ENCODE measurements at regions not wholly inside any gene's neighbourhood (a gene's known extent, or its start where the extent isn't known, plus 50 kb on each side); places are given as distances from the start of the nearest gene placed in this dataset.
"Not testable (repeated sequence)": the region's sequence is repeated elsewhere in the genome, so short reads cannot be mapped to it uniquely, and the experiment has no call there.

DNA sequence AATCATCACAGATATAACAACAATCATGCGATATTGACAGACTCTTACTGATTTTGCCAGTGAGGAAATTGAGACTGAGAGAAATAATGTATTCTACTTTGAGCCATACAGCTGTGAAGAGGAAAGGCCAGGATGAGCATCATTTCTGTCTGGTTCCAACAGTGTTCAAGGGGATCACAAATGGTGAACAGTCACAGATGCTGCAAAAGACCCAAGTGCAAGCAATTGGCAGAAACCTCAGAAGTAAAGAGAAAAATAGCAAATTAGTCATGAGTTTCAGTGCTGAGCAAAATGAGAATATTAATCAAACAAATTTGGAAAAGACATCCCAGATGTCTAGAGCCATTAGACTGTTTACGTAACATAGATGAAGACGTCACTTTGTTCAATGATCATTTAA, 114.1 kb downstream of the RAB38 start:
- no peak for DNase-seq (ENCODE audit: low read depth in 2 of 3, low spot score in 1 of 3)

GRCh38 chr11:88059326-88059725, 115.9 kb downstream of the RAB38 start:
- DNase-seq (ENCODE audit: low read depth in 2 of 3, low spot score in 1 of 3) = no peak

GRCh38 chr11:88051396-88051795, 123.8 kb downstream of the RAB38 start:
- no peak for DNase-seq (ENCODE audit: low read depth in 2 of 3, low spot score in 1 of 3)

- DNase-seq (ENCODE audit: low read depth in 2 of 3, low spot score in 1 of 3) = no peak
Observed at GRCh38 chr11:88050247-88050646, 125.0 kb downstream of the RAB38 start.

- not testable (repeated sequence) for DNase-seq (ENCODE audit: low read depth in 2 of 3, low spot score in 1 of 3)
Observed at GRCh38 chr11:88045288-88045687, 130.0 kb downstream of the RAB38 start.

GRCh38 chr11:88044658-88045057, 130.6 kb downstream of the RAB38 start:
- DNase-seq (ENCODE audit: low read depth in 2 of 3, low spot score in 1 of 3) = not testable (repeated sequence)

DNA sequence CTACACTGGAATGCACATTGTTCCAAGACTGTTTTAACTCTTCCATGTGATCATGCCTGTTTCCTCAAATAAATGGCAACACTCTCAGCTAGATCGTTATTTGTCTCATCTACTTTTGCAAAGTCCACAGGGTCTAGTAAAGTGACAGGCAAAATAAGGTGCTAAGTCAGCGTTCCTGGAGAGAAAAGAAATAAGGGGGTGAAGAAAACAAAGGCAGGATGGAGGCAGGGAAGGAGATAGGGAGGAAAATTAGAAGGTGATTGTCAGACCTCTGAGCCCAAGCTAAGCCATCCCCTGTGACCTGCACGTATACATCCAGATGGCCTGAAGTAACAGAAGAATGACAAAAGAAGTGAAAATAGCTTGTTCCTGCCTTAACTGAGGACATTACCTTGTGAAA, 132.1 kb downstream of the RAB38 start:
- DNase-seq (ENCODE audit: low read depth in 2 of 3, low spot score in 1 of 3) = no peak

- DNase-seq (ENCODE audit: low read depth in 2 of 3, low spot score in 1 of 3) = no peak
Observed at GRCh38 chr11:88042647-88043046, 132.6 kb downstream of the RAB38 start.

DNA sequence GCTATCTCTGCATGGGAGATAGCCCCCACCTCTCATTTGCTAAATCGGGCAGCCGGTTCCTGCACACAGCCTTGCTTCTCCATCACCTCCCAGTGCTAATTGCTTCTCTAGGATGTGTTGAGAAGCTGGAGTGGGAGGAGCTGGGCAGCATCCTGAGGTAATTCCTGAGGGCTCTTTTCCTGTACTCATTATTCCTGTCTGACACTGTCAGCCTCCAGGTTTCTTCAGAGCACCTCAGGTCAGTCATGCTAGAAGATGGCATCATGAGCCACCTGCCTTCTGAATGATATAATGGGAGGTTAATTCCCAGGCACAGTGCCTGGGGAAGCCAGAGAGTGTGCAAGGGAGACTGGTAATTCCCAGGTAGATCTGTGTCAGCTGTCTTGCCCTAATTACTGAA, 133.0 kb downstream of the RAB38 start:
- no peak for DNase-seq (ENCODE audit: low read depth in 2 of 3, low spot score in 1 of 3)

- no peak for DNase-seq (ENCODE audit: low read depth in 2 of 3, low spot score in 1 of 3)
Observed at GRCh38 chr11:88041679-88042078, 133.6 kb downstream of the RAB38 start.

DNA sequence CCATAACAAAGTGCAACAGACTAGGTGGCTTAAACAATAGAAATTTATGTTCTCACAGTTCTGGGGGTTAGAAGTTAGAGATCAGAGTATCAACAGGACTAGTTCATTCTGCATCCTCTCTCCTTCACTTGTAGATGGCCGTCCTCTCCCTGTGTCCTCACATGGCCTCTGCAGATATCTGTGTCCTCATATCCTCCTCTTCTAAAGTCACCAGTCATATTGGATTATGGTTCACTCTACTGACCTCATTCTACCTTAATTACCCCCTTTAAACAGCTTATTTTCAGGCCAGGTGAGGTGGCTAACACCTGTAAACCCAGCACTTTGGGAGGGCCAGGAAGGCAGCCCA, 135.1 kb downstream of the RAB38 start:
- no peak for DNase-seq (ENCODE audit: low read depth in 2 of 3, low spot score in 1 of 3)

DNA sequence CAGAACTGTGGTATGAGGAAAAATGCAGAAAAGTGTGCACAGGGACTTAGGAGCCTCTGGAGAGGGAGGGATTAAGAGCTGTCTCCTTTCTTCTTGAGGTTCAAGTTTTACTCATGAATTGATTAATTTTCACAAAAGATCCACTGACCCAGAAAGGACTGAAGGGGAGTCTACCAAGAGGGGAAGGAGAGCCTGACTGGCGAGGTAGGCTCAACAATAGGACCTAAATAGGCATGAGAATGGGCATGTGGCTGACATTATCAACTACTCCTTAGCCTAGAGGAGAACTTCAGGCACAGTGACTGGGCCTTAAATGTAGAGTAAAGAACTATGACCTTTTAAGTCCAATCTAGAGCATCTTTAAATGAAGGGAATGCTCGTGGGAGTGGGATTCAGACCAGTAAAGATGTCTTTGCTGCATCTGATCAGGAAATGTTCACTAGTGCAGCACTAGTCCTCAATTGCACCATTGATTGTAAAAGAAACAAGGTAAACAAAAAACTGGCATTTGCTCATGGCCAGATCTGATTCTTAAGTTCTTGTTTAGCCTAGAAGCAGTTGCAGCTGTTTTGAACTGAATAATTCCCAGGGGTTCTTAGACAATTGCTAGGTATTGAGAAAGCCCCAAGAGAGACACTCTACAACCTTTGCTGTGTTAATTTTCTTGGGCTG, 135.6 kb downstream of the RAB38 start:
- no peak for DNase-seq (ENCODE audit: low read depth in 2 of 3, low spot score in 1 of 3)

GRCh38 chr11:88038063-88038462, 137.2 kb downstream of the RAB38 start:
- DNase-seq (ENCODE audit: low read depth in 2 of 3, low spot score in 1 of 3) = no peak

GRCh38 chr11:88036701-88037100, 138.5 kb downstream of the RAB38 start:
- no peak for DNase-seq (ENCODE audit: low read depth in 2 of 3, low spot score in 1 of 3)

DNA sequence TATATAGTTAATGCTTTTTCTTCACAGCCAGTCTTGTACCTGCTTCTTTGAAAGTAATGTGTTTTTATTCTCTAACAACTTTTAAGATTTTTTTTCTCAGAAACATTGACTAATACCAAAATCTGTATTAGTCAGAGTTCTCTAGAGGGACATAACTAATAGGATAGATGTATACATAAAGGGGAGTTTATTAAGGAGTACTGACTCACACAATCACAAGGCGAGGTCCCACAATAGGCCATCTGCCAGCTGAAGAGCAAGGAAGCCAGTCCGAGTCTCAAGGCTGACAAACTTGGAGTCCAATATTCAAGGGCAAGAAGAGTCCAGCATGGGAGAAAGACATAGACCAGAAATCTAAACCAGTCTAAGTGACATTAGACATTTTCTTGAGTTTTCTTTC, 140.0 kb downstream of the RAB38 start:
- no peak for DNase-seq (ENCODE audit: low read depth in 2 of 3, low spot score in 1 of 3)

- DNase-seq (ENCODE audit: low read depth in 2 of 3, low spot score in 1 of 3) = no peak
Observed at GRCh38 chr11:88017666-88018065, 157.6 kb downstream of the RAB38 start.

DNA sequence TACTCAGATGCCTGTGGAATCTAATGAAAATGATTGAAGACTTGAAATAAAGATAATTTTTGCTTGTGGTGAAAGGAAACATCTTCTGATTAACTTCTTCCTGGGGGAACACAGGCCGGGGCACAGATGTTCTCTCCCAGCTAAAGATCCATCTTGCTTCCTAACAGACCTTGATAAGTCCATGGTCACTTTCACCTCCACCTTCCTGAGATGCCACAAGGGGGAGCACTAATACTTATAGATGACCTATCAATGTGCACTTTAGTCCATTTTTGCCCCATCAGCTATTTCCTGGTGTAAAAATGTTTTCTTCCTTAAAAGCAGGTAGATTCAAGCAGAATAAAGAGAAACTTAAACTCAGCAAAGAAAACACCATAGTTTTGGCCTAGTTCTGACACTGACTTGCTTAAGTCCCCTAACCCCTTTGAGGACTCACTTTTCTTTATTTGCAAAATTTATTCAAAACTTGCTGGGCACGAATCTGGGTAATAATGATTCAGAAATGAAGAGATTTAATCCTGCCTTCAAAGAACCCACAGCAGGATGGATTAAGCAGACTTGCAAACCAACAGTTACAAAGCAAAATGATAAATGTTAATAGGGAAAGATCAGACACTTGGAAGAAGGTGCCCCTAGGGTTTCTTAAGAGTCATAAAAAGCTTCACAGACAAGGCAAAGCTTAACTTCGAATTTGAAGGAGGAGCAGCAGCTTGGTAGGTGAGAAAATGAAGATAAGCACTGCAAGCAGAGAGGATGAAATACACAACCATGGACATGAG, 158.7 kb downstream of the RAB38 start:
- peak; percentile 35 to 61 (median 36) for DNase-seq (ENCODE audit: low read depth in 2 of 3, low spot score in 1 of 3)

DNA sequence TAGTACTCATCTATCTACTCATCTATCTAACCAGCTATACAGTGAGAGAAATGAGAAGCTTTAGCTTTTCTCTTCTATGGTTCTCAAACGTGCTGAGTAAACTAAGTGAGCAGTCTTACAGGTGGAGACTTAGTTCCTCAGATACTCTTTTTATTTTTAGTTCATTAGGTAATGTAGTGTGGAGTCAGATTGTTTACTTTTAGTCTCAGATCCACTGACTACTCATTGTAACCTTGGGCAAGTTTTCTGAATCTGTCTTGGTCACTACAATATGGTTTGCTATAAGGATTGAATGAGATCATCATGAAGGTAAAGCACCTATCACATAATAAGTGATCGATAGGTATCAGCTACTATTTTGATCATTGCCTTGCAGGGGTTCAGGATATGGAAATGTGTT, 160.1 kb downstream of the RAB38 start:
- no peak for DNase-seq (ENCODE audit: low read depth in 2 of 3, low spot score in 1 of 3)

DNA sequence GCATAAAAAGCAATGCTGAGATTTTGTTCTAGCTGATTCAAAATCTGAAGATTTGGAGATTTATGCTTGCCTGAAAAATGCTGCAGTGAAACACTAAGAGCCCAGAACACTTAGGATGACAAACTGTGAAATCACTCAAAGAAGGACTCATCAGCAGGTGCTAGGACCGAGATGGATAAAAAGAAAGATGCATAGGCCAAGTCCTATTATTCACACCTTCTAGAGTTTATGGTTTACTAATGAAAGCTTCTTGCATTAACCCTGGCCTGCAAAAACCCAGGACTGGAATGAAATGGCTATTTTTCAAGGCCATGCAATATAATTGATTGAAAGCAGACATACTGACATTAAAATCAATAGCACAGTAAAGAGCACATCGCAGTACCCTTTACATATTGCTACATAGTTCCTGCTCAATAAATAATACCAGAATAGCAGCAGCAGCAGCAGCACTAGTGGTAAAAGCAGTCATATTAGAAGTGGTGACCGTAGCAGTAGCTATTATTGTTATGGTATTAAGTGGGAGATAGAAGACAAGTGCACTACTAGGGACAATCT, 161.7 kb downstream of the RAB38 start:
- no peak for DNase-seq (ENCODE audit: low read depth in 2 of 3, low spot score in 1 of 3)

DNA sequence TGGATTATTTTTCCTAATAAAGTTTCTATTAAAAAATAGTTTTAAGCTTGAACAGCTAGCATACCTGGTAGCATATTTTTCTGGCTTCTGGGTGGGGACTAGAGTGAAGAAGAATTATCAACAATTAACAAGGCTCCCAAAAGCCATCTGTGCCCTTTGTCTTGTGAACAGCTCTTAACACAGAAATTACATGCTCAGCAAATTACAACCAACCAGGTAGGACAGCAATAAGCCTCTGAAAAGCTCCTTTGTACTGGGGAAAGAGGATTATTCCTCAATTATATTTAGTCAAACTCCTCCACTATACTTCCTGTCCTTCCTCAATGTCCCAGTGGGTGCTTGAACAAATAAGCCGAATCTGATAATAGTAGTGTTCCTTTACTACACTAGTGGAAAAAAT, 162.8 kb downstream of the RAB38 start:
- no peak for DNase-seq (ENCODE audit: low read depth in 2 of 3, low spot score in 1 of 3)

- DNase-seq (ENCODE audit: low read depth in 2 of 3, low spot score in 1 of 3) = no peak
Observed at GRCh38 chr11:87976009-87976408, 199.2 kb downstream of the RAB38 start.

GRCh38 chr11:87974797-87975196, 200.4 kb downstream of the RAB38 start:
- no peak for DNase-seq (ENCODE audit: low read depth in 2 of 3, low spot score in 1 of 3)

DNA sequence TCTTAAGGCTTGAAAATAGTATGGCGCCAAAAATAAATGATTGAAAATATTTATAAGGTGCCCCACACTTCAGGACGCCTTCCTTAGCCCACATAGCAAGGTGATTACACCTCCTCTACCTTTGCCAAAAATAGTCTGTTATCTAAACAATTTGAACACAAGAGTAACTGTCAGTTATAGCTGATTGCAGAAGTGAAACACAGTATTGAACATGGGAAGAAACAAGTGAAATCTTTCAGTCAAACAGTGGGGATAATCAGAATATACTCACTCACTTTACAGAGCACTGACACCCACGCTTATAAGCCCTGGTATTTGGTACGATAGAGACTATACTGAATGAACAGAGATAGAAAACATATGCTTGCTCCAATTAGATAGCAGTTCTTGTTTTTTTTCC, 203.1 kb downstream of the RAB38 start:
- DNase-seq (ENCODE audit: low read depth in 2 of 3, low spot score in 1 of 3) = no peak

Data from stimulated activated CD4-positive, alpha-beta T cell treated with anti-CD3 and anti-CD28 coated beads, Interleukin-12 subunit alpha, Interleukin-12 subunit beta, amount 100 ng/mL, for 48 hours (primary cell).